ENCODE measurements at regions not wholly inside any gene's neighbourhood (a gene's known extent, or its start where the extent isn't known, plus 50 kb on each side); places are given as distances from the start of the nearest gene placed in this dataset.

DNA sequence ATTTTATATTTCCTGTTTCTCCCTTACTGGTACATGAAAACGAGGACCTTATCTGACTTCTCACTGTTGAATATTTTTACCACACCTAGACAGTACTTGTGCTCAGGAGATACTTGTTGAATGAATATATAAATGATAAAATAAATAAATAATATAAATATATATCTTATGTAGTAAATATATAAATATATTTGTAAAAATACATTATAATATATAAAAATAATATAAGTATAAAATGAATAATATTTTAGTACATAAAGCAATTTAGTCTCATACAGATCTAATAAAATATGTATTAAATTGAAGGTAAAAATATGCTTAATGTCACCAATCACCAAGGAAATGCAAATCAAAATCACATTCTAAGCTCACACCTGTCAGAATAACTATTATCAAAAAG lies 360.6 kb downstream of the EFNA5 start:
- Histone ChIP-seq H3K4me2 (ENCODE audit: low read length) (no peak overlapping the region), H3K9me3 (replicated peaks; ENCODE audit: low read length) (no peaks in the 10 kb centered on the region), H3K4me1 (ENCODE audit: control insufficient read depth, insufficient read depth, low read length) (no peaks in the 10 kb centered on the region), H3K27me3 (ENCODE audit: control insufficient read depth, insufficient read depth, low read length) (no peaks in the 10 kb centered on the region), H3K4me3 (ENCODE audit: low read length) (no peak overlapping the region), H3K36me3 (ENCODE audit: insufficient read depth, low read length) (no peaks in the 10 kb centered on the region), H3K9ac (ENCODE audit: low read depth, low read length) (no peak overlapping the region)

DNA sequence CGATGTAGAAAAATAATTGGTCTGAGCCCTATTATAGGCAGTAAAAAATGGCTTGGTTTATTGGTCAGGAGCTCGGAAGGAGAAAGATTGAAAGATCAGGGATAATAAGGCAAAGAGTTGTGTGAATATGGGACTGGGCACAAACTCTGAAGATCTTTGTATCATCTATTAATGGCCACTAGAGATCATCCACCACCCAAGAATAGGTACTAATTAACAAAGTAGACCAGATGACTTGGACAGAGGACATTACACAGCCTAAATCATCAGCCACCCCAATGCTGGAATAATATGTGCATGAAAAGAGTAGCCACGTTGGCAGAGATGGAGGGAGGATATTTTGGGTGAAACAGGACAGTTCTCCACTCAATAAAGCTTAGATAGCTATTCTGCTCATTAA lies 364.1 kb downstream of the EFNA5 start:
- Histone ChIP-seq H3K27me3 (ENCODE audit: control insufficient read depth, insufficient read depth, low read length) (no peaks in the 10 kb centered on the region), H3K4me1 (ENCODE audit: control insufficient read depth, insufficient read depth, low read length) (no peaks in the 10 kb centered on the region), H3K4me3 (ENCODE audit: low read length) (no peak overlapping the region), H3K9me3 (replicated peaks; ENCODE audit: low read length) (no peaks in the 10 kb centered on the region), H3K9ac (ENCODE audit: low read depth, low read length) (no peak overlapping the region), H3K36me3 (ENCODE audit: insufficient read depth, low read length) (no peaks in the 10 kb centered on the region), H3K4me2 (ENCODE audit: low read length) (no peak overlapping the region)

DNA sequence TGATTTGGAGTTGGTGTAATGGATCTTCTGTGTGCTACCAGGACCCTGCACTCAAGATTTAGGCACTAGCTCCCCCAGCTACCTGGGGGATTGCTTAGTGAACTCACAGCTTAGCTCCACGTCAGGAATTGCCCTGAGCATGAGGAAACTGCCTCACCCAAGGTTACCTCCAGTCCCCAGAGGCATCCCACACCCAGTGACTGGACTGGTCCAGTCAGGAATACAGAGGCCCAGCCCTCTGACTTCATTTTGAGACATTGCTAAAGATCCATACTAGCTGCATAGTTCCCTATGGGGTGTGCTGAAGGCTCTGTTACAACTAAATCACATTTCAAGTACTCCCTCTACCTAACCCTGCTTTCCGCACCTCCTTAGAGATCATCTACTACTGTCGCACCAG lies 364.7 kb downstream of the EFNA5 start:
- Histone ChIP-seq H3K4me1 (ENCODE audit: control insufficient read depth, insufficient read depth, low read length) (peaks cover 4% of the 10 kb centered on the region), H3K9me3 (replicated peaks; ENCODE audit: low read length) (no peaks in the 10 kb centered on the region), H3K4me3 (ENCODE audit: low read length) (no peak overlapping the region), H3K4me2 (ENCODE audit: low read length) (no peak overlapping the region), H3K27me3 (ENCODE audit: control insufficient read depth, insufficient read depth, low read length) (no peaks in the 10 kb centered on the region), H3K9ac (ENCODE audit: low read depth, low read length) (no peak overlapping the region), H3K36me3 (ENCODE audit: insufficient read depth, low read length) (no peaks in the 10 kb centered on the region)

DNA sequence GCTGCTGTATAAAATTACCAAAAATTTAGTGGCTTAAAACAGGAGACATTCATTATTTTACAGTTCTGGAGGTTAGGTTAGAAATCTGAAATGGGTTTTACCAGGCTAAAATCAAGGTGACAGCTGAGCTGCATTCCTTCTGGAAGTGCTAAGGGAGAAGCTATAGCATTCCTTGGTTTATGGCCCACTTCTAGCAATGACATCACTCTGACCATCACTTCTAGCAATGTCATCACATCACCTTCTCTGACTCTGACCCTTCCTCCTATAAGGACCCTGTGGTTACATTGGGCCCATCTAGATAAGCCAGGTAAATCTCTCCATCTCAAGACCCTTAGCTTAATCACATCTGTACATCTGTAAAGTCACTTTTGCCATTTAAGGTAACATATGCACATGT lies 366.1 kb downstream of the EFNA5 start:
- H3K4me1 ChIP-seq (ENCODE audit: control insufficient read depth, insufficient read depth, low read length) = peaks cover 4% of the 10 kb centered on the region
- no peak overlapping the region for H3K4me3 ChIP-seq (ENCODE audit: low read length)
- no peak overlapping the region for H3K4me2 ChIP-seq (ENCODE audit: low read length)
- no peaks in the 10 kb centered on the region for H3K9me3 ChIP-seq (replicated peaks; ENCODE audit: low read length)
- no peak overlapping the region for H3K9ac ChIP-seq (ENCODE audit: low read depth, low read length)
- no peaks in the 10 kb centered on the region for H3K36me3 ChIP-seq (ENCODE audit: insufficient read depth, low read length)
- no peaks in the 10 kb centered on the region for H3K27me3 ChIP-seq (ENCODE audit: control insufficient read depth, insufficient read depth, low read length)

DNA sequence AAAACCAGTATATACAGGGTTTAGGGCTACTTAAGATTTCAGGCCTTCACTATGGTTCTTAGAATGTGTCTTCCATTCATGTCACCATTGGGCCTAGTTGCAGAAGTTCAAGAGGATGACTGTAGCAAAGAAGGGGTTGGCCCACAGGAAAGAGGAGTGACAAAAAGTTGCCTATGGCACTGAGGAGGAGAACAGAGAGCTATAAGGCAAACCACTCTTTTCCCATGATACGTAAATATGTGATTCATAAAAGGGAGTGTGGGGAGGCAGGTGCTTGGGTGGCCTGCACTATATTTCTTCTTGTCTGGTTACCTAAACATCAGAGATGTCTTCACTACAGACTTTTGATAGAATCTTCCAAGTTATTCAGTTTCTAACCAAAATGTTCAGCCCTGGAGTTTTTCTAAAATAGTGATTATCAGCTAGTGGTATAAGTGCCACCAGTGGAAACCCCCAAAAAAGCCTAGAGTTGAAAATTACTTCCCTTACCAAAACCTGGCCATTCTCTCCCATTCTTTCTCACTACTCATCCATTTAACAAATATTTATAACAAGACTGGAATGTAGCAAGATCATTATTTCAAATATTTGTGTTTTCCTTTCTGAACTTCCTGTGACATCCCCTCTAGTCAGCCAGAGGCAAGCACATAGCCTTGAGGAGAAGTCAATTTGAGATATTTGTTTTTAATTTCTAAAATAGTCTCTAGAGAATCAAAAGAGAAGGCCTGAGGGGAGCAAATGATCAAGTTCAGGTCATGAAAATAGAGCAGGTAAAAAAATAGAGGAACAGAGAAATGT lies 367.4 kb downstream of the EFNA5 start:
- Histone ChIP-seq H3K36me3 (ENCODE audit: insufficient read depth, low read length) (no peaks in the 10 kb centered on the region), H3K4me2 (ENCODE audit: low read length) (no peak overlapping the region), H3K27me3 (ENCODE audit: control insufficient read depth, insufficient read depth, low read length) (no peaks in the 10 kb centered on the region), H3K9me3 (replicated peaks; ENCODE audit: low read length) (no peaks in the 10 kb centered on the region), H3K4me1 (ENCODE audit: control insufficient read depth, insufficient read depth, low read length) (peaks cover 4% of the 10 kb centered on the region), H3K4me3 (ENCODE audit: low read length) (no peak overlapping the region), H3K9ac (ENCODE audit: low read depth, low read length) (no peak overlapping the region)

DNA sequence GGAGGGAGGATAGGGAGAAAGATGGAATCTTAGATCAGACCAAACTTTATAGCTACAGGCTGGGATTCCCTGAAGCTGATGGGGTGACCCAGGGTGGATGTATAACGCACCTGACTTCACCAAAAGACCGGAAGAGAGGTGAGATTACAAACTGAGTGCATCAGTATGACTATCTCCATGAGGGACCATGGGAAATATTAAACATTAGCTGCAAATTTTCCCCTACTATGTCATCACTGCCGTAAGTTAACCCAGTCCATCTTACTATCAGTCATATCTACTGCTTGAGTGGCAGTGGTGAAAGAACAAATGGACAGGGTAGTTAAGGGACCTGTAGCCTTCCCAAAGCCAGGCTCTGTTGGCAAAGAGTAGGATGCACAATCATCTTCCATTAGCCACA lies 368.3 kb downstream of the EFNA5 start:
- no peak overlapping the region for H3K4me2 ChIP-seq (ENCODE audit: low read length)
- H3K4me3 ChIP-seq (ENCODE audit: low read length) = no peak overlapping the region
- H3K9ac ChIP-seq (ENCODE audit: low read depth, low read length) = no peak overlapping the region
- no peaks in the 10 kb centered on the region for H3K36me3 ChIP-seq (ENCODE audit: insufficient read depth, low read length)
- no peaks in the 10 kb centered on the region for H3K9me3 ChIP-seq (replicated peaks; ENCODE audit: low read length)
- H3K4me1 ChIP-seq (ENCODE audit: control insufficient read depth, insufficient read depth, low read length) = peaks cover 4% of the 10 kb centered on the region
- no peaks in the 10 kb centered on the region for H3K27me3 ChIP-seq (ENCODE audit: control insufficient read depth, insufficient read depth, low read length)

DNA sequence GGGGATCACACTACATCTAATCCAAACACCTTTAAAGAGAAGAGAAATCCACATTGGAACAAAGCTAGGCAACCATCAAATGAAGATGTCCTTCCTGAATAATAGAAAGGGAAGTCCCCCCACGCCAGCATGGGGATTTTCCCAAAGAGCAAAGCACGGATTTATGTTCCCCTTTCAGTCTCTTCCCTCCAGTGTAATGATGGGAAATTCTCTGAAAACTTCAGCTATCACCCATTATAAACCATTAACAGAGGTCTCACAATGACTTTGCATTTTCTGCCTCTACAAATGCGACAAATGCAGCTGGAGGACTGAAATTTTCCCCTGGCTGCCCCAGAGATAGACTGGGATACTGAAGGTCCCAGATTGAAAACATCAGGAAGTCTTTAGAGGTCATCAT lies 368.7 kb downstream of the EFNA5 start:
- no peaks in the 10 kb centered on the region for H3K27me3 ChIP-seq (ENCODE audit: control insufficient read depth, insufficient read depth, low read length)
- no peak overlapping the region for H3K4me2 ChIP-seq (ENCODE audit: low read length)
- no peaks in the 10 kb centered on the region for H3K9me3 ChIP-seq (replicated peaks; ENCODE audit: low read length)
- peaks cover 4% of the 10 kb centered on the region for H3K4me1 ChIP-seq (ENCODE audit: control insufficient read depth, insufficient read depth, low read length)
- H3K36me3 ChIP-seq (ENCODE audit: insufficient read depth, low read length) = no peaks in the 10 kb centered on the region
- no peak overlapping the region for H3K4me3 ChIP-seq (ENCODE audit: low read length)
- no peak overlapping the region for H3K9ac ChIP-seq (ENCODE audit: low read depth, low read length)

DNA sequence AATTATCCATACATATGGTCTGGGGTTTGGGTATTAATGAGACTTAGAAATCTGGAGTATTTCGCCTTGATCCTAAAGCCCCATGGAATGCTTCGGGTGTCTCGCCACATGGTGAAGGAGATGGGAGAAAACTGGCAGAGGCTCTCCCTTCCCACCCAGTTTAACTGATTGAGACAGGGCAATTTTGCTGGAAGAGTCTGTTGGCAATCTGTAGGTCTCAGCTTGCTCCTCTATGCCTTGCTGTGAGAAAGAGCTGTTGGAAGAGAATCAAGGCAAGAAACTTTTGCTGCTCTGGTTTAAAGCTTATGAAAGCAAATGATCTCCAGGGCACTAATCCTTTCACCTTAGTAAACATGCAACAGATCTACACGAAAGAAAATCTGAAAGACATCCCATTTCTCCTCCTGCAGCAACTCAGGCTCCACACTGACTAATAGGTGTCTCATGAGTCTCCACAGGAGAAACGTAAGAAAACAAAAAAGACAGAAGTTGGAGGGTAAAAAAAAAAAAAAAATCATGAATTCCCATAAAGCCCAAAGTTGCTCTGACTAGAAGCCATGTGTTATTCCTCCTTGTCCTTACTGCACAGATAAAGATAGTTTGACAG lies 369.9 kb downstream of the EFNA5 start:
- no peaks in the 10 kb centered on the region for H3K27me3 ChIP-seq (ENCODE audit: control insufficient read depth, insufficient read depth, low read length)
- H3K36me3 ChIP-seq (ENCODE audit: insufficient read depth, low read length) = no peaks in the 10 kb centered on the region
- no peaks in the 10 kb centered on the region for H3K9me3 ChIP-seq (replicated peaks; ENCODE audit: low read length)
- H3K9ac ChIP-seq (ENCODE audit: low read depth, low read length) = no peak overlapping the region
- no peak overlapping the region for H3K4me2 ChIP-seq (ENCODE audit: low read length)
- no peak overlapping the region for H3K4me3 ChIP-seq (ENCODE audit: low read length)
- peaks cover 4% of the 10 kb centered on the region for H3K4me1 ChIP-seq (ENCODE audit: control insufficient read depth, insufficient read depth, low read length)

DNA sequence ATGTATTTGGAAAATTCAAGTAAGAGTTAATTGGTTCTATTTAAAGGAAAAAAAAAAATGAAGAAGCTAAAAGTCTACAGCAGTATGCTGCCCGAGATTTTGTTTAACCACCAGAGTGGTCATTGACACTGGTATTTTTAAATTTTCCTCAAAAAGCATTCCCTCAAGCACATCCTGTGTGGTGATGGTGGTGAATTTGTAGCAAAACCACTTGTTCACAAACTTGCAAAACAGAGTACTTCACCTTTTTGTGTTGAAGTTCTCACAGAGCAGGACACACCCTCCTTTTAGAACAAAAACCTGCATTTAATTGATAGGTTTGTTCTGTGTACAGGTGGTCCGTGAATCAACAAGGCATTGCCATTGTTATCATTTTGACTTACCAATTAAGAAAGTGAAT lies 374.2 kb downstream of the EFNA5 start:
- Histone ChIP-seq H3K9me3 (replicated peaks; ENCODE audit: low read length) (no peaks in the 10 kb centered on the region), H3K9ac (ENCODE audit: low read depth, low read length) (no peak overlapping the region), H3K4me1 (ENCODE audit: control insufficient read depth, insufficient read depth, low read length) (peaks cover 4% of the 10 kb centered on the region), H3K4me2 (ENCODE audit: low read length) (no peak overlapping the region), H3K4me3 (ENCODE audit: low read length) (no peak overlapping the region), H3K27me3 (ENCODE audit: control insufficient read depth, insufficient read depth, low read length) (no peaks in the 10 kb centered on the region), H3K36me3 (ENCODE audit: insufficient read depth, low read length) (no peaks in the 10 kb centered on the region)

DNA sequence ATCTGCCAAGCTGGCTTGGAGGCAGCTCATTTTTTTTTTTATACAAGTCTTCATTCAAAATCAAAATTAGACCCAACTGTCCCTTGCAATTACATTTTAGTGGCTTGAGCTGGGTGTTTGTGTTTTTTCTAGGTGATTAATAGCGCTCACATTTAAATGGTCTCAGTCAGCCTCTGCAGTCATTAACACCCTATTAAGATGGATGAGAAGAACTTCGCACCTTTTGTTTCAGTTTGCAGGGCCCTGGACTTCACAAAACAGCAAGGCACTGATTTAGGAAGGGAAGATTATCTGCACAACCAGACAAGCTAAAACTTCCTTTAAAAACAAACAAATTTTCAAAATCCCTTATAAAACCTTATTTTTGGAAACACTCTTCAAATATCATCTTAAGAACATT lies 374.8 kb downstream of the EFNA5 start:
- H3K9ac ChIP-seq (ENCODE audit: low read depth, low read length) = no peak overlapping the region
- no peak overlapping the region for H3K4me2 ChIP-seq (ENCODE audit: low read length)
- H3K4me1 ChIP-seq (ENCODE audit: control insufficient read depth, insufficient read depth, low read length) = no peaks in the 10 kb centered on the region
- H3K36me3 ChIP-seq (ENCODE audit: insufficient read depth, low read length) = no peaks in the 10 kb centered on the region
- no peak overlapping the region for H3K4me3 ChIP-seq (ENCODE audit: low read length)
- no peaks in the 10 kb centered on the region for H3K27me3 ChIP-seq (ENCODE audit: control insufficient read depth, insufficient read depth, low read length)
- no peaks in the 10 kb centered on the region for H3K9me3 ChIP-seq (replicated peaks; ENCODE audit: low read length)

DNA sequence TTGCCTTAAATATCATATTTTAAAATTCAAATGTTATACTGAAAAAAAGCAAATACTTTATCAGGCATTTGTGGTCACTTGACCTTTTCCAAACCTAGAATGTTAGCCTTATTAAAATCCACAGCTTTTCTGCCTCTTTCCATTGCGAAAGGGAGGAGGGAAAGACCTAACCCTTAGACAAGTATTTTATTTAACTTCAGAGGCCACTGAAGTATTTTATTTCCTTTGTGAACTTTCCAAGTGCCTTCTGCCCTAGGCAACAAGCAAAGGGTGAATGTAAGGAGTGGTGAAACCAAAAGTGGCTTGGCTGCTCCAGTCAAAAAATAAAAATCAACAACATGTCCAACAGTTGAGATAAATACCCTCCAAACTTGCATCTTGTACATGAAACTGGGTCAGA lies 376.1 kb downstream of the EFNA5 start:
- Histone ChIP-seq H3K36me3 (ENCODE audit: insufficient read depth, low read length) (no peaks in the 10 kb centered on the region), H3K4me3 (ENCODE audit: low read length) (no peak overlapping the region), H3K4me1 (ENCODE audit: control insufficient read depth, insufficient read depth, low read length) (no peaks in the 10 kb centered on the region), H3K27me3 (ENCODE audit: control insufficient read depth, insufficient read depth, low read length) (no peaks in the 10 kb centered on the region), H3K4me2 (ENCODE audit: low read length) (no peak overlapping the region), H3K9ac (ENCODE audit: low read depth, low read length) (no peak overlapping the region), H3K9me3 (replicated peaks; ENCODE audit: low read length) (no peaks in the 10 kb centered on the region)

DNA sequence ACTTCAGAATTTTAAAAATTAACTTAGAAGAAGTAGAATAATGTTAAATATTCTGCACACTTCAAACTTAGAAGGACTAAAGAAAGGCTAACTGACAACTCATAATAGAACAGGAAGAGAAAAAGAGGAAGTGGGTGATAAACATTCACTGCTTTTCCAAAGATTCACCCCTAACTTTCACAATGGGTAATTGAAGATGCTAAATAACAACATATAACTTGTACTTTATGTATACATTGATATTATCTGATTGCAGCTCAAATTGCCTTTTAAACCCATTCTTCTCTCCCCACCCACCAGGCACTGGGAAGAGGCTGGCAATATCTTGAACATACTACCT lies 376.6 kb downstream of the EFNA5 start:
- Histone ChIP-seq H3K4me2 (ENCODE audit: low read length) (no peak overlapping the region), H3K4me3 (ENCODE audit: low read length) (no peak overlapping the region), H3K36me3 (ENCODE audit: insufficient read depth, low read length) (no peaks in the 10 kb centered on the region), H3K27me3 (ENCODE audit: control insufficient read depth, insufficient read depth, low read length) (no peaks in the 10 kb centered on the region), H3K9me3 (replicated peaks; ENCODE audit: low read length) (no peaks in the 10 kb centered on the region), H3K4me1 (ENCODE audit: control insufficient read depth, insufficient read depth, low read length) (no peaks in the 10 kb centered on the region), H3K9ac (ENCODE audit: low read depth, low read length) (no peak overlapping the region)

All from skeletal muscle satellite cell (primary cell).